OCI-LY7 (cell line): ENCODE measurements at regions not wholly inside any gene's neighbourhood (a gene's known extent, or its start where the extent isn't known, plus 50 kb on each side); places are given as distances from the start of the nearest gene placed in this dataset.

Experiments
- EZH2phosphoT487 ChIP-seq: fragments of 200-600 bp; sonication (generic); IDR thresholded peaks from 2 replicates; pipeline ENCODE4 v1.6.1; 2018; ENCODE audit warnings: low read depth, borderline replicate concordance, mild to moderate bottlenecking, mixed run types, antibody characterized with exemption, low read length, moderate library complexity, mixed read lengths
- TF ChIP-seq, protein P1 (sequence below): fragments of 200-600 bp; sonication (generic); conservative IDR thresholded peaks from 2 replicates; pipeline ENCODE4 v1.5.1; 2014; ENCODE audit warnings: mild to moderate bottlenecking, antibody characterized with exemption, low read length, moderate library complexity, mixed read lengths

DNA sequence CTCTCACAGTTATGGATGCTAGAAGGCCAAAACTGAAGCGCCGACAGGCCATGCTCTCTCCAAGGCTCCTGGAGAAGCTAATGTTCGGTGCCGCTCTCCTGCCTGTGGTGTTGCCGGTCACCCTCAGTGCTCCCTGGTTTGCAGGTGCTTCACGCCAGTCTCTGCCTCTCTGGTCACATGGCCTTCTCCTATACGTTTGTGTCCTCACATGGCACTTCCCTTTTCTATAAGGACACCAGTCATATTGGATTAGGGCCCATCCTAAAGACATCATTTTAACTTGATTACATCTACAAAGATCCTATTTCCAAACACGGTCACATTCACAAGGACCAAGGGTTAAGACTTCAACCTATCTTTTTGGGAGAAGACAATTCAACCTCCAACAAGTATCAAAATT, 671.3 kb upstream of the ARGLU1 start:
- TF ChIP-seq, protein P1, sequence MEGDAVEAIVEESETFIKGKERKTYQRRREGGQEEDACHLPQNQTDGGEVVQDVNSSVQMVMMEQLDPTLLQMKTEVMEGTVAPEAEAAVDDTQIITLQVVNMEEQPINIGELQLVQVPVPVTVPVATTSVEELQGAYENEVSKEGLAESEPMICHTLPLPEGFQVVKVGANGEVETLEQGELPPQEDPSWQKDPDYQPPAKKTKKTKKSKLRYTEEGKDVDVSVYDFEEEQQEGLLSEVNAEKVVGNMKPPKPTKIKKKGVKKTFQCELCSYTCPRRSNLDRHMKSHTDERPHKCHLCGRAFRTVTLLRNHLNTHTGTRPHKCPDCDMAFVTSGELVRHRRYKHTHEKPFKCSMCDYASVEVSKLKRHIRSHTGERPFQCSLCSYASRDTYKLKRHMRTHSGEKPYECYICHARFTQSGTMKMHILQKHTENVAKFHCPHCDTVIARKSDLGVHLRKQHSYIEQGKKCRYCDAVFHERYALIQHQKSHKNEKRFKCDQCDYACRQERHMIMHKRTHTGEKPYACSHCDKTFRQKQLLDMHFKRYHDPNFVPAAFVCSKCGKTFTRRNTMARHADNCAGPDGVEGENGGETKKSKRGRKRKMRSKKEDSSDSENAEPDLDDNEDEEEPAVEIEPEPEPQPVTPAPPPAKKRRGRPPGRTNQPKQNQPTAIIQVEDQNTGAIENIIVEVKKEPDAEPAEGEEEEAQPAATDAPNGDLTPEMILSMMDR: no peak
- no peak for TF ChIP-seq EZH2phosphoT487
